Calu3 (cell line): ENCODE measurements at regions not wholly inside any gene's neighbourhood (a gene's known extent, or its start where the extent isn't known, plus 50 kb on each side); places are given as distances from the start of the nearest gene placed in this dataset.

Source experiments
- BruUV-seq: library from RNA; stranded (reverse); fragments of 400-500 nt; replicated peaks from 2 replicates; lab custom pipeline; 2021; lab: Mats Ljungman, UMichigan
- CTCF ChIA-PET: fragments of 300-600 bp; sonication (Branson Sonifier 250); formaldehyde crosslinking; loops from one replicate; lab custom pipeline; 2022; ENCODE audit warnings: antibody characterized with exemption; lab: Charles Lee
- DNase-seq: peaks from one replicate; pipeline ENCODE4 v3.0.0; 2022
- H3K27ac Mint-ChIP-seq: one replicate; pipeline ENCODE4 v1.8.0; 2022; ENCODE audit warnings: mixed read lengths; ENCODE audit not compliant: unreplicated experiment
- H3K27me3 Mint-ChIP-seq: one replicate; pipeline ENCODE4 v1.8.0; 2022; ENCODE audit warnings: mixed read lengths; ENCODE audit not compliant: unreplicated experiment
- H3K36me3 Mint-ChIP-seq: one replicate; pipeline ENCODE4 v1.8.0; 2022; ENCODE audit warnings: mild to moderate bottlenecking, moderate library complexity, mixed read lengths; ENCODE audit not compliant: insufficient read depth, unreplicated experiment
- H3K4me1 Mint-ChIP-seq: one replicate; pipeline ENCODE4 v1.8.0; 2022; ENCODE audit warnings: mild to moderate bottlenecking, low read depth, mixed read lengths; ENCODE audit not compliant: unreplicated experiment
- H3K4me3 Mint-ChIP-seq: one replicate; pipeline ENCODE4 v1.8.0; 2022; ENCODE audit warnings: mild to moderate bottlenecking, low read depth, moderate library complexity, mixed read lengths; ENCODE audit not compliant: unreplicated experiment
- H3K9me3 Mint-ChIP-seq: one replicate; pipeline ENCODE4 v1.8.0; 2022; ENCODE audit warnings: low read depth, mixed read lengths; ENCODE audit not compliant: unreplicated experiment
- CTCF ChIP-seq: fragments of 200-600 bp; IDR thresholded peaks from one replicate; pipeline ENCODE4 v1.8.0; 2022; ENCODE audit warnings: antibody characterized with exemption; ENCODE audit not compliant: unreplicated experiment
- intact Hi-C: fragments of 100-400 bp; cut with micrococcal nuclease; formaldehyde crosslinking; loops from one replicate; pipeline ENCODE4 v1.10.0; 2022; ENCODE audit not compliant: unreplicated experiment

- DNase-seq = no peak
- BruUV-seq = no TSS peak
- Mint-ChIP-seq H3K36me3 (no peaks in the 10 kb centered on the region), H3K4me3 (no peak overlapping the region), H3K27me3 (no peaks in the 10 kb centered on the region), H3K9me3 (no peaks in the 10 kb centered on the region), H3K4me1 (no peaks in the 10 kb centered on the region), H3K27ac (no peak overlapping the region)
- intact Hi-C loops = no loop called here
- no peak for TF ChIP-seq CTCF
- CTCF ChIA-PET = no interaction called here
These were observed 567.4 kb upstream of the PTCHD4 start for GRCh38 chr6:48678390-48678789.

DNA sequence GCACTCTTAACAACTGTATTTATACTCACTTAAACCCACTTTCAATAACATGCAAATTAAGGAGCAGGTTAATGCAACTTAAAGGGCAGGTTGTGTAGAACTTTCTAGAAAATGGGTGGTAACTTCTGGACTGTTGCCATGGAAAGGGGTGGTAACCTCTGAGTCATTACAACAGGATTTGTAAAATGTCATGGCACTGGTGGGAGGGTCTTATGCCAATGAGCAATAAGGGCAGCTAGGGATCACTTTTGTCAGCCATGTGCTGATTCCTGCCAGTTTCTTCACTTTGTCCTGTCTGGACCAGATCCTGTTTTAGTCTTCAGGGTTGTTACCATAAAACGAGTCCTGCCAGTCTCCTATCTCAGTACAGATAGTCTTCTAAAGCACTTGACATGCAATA, 560.5 kb upstream of the PTCHD4 start:
- no peaks in the 10 kb centered on the region for H3K36me3 Mint-ChIP-seq
- H3K27ac Mint-ChIP-seq = no peak overlapping the region
- BruUV-seq = no TSS peak
- no peak overlapping the region for H3K4me3 Mint-ChIP-seq
- H3K27me3 Mint-ChIP-seq = no peaks in the 10 kb centered on the region
- no peaks in the 10 kb centered on the region for H3K9me3 Mint-ChIP-seq
- intact Hi-C loops = no loop called here
- CTCF ChIA-PET = no interaction called here
- DNase-seq = no peak
- no peak for TF ChIP-seq CTCF
- no peaks in the 10 kb centered on the region for H3K4me1 Mint-ChIP-seq

GRCh38 chr6:48670546-48670945, 559.5 kb upstream of the PTCHD4 start:
- Mint-ChIP-seq H3K4me1 (no peaks in the 10 kb centered on the region), H3K27me3 (no peaks in the 10 kb centered on the region), H3K9me3 (no peaks in the 10 kb centered on the region), H3K27ac (no peak overlapping the region), H3K4me3 (no peak overlapping the region), H3K36me3 (no peaks in the 10 kb centered on the region)
- no peak for TF ChIP-seq CTCF
- CTCF ChIA-PET = no interaction called here
- DNase-seq = no peak
- intact Hi-C loops = no loop called here
- BruUV-seq = no TSS peak

DNA sequence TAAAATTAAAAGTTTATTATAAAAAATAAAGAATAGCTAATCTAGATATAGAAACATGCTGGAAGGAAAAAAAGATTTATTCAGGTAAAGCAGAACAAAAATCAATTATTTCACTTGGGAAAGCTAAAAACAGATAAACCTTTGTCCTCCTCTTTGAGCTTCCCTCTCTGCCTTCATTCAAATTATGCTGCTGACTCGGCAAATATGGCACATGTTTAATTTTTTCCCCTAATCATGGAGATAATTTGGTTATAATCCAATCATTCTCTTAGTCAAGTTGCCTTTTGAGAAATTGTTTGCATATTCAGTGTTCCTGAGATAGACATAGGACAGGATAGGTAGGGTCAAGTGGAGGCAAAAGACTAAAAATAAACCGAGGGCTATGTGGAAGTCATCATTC, 556.8 kb upstream of the PTCHD4 start:
- H3K36me3 Mint-ChIP-seq = no peaks in the 10 kb centered on the region
- H3K4me3 Mint-ChIP-seq = no peak overlapping the region
- no peaks in the 10 kb centered on the region for H3K9me3 Mint-ChIP-seq
- CTCF ChIA-PET = no interaction called here
- H3K27me3 Mint-ChIP-seq = no peaks in the 10 kb centered on the region
- no peak for DNase-seq
- no peak for TF ChIP-seq CTCF
- no peak overlapping the region for H3K27ac Mint-ChIP-seq
- intact Hi-C loops = no loop called here
- no peaks in the 10 kb centered on the region for H3K4me1 Mint-ChIP-seq
- BruUV-seq = no TSS peak

- H3K27me3 Mint-ChIP-seq = no peaks in the 10 kb centered on the region
- H3K27ac Mint-ChIP-seq = no peak overlapping the region
- no peaks in the 10 kb centered on the region for H3K4me1 Mint-ChIP-seq
- no peak for DNase-seq
- no peak overlapping the region for H3K4me3 Mint-ChIP-seq
- H3K36me3 Mint-ChIP-seq = no peaks in the 10 kb centered on the region
- intact Hi-C loops = no loop called here
- BruUV-seq = no TSS peak
- no peaks in the 10 kb centered on the region for H3K9me3 Mint-ChIP-seq
- CTCF ChIA-PET = interaction anchor here (1.0 kb wide), 1 partner anchor 18 kb away, joined by 3 read pairs; no protein-coding TSS in a partner anchor
- no peak for TF ChIP-seq CTCF
These were observed 553.8 kb upstream of the PTCHD4 start for GRCh38 chr6:48664826-48665225.
